NCI-H524 (cell line): ENCODE measurements at regions not wholly inside any gene's neighbourhood (a gene's known extent, or its start where the extent isn't known, plus 50 kb on each side); places are given as distances from the start of the nearest gene placed in this dataset.

ENCODE experiments used
- DNase-seq, 2 experiments: peaks; one replicate each; lab custom pipeline; 2025; lab: John Stamatoyannopoulos, UW

DNA sequence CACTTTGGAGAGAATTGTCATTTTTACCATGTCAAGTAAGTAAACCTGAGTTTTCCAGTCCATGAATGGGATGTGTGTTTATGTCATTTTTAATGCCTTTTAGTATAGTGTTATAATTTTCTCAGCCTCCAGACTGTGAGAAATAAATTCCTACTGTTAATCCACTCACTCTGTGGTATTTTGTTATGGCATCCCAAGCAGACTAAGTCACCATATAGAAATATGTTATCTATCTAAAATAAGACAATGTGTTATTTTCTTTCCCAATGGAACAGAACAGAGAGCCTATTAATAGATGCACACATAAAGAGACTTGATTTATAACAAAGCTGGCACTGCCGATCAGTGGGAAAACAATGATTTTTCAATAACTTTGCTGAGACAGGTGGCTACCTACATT lies 70.2 kb upstream of the SLC4A11 start:
- DNase-seq, result no peak

DNA sequence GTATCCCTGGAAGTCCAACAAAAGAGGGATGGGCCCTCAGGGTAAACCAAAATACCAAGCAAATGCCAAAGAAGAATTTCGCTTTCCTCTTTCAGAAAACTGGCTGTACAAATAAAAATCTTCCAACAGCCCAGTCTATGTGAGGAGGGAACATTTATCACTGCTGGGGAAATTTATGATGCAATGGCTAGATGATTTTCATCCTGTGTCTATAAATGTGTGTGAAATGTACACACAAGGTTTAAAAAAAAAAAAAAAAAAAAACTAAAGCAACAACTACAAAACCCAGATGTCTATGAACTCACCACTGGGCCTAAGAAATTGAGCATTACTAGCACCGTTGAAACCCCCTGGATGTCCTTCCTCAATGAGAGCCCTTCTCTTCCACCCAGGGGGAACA lies 68.7 kb upstream of the SLC4A11 start:
- DNase-seq, result no peak

DNA sequence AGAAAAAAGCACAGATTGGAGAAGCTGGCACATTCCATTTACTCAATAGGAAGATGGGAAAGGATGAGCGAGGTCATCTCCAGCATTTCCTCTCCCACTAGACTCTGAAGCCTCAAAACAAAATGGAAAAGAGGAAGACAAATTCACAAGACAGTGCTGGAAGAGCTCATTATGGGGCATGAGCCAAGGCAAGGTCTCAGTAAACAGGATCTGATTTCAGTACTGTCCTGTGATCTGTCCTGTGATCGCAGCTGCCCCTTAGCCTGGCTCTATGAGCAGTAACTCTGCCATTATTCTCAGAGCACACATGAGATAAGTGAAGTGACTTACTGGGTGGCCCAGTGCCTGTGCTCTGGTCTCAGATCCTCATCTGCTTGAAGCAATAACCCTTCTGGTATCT lies 68.1 kb upstream of the SLC4A11 start:
- no peak for DNase-seq

DNA sequence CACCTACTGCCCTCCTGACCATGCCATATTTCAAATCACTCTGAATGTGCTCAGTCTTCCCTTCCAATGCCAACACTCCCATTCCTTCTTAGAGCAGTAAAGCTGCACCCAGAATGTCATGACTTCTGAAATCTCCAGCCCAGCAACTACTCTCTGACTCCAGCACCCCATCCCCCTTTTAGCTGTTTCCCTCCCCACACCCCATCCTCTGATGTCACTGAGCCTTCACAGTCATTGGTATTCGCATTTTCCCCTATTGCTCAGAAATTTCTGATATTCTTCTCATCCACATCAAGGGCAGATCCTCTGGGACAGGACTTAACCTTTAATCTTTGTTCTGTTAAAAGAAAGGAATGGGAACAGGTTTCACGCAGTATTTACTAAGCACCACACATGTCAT lies 67.1 kb upstream of the SLC4A11 start:
- no peak for DNase-seq

DNA sequence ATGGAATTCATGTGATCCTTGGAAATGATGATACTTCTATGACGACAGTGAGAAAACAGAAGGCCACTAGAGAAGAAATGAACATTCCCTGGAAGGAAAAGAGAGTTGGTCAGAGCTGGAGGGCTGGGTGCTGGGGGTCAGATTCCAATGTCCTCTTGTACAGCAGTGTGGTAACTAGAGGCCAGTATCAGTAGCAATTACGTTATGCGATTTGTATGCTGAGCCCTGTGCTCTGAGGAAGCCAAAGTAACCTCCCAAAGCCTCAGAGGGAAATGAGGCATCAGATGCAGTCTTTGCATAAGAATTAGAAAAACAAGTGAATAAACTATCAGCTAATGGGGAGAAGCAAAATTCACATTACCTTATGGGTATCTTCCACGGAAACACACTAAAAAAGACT lies 65.5 kb upstream of the SLC4A11 start:
- no peak for DNase-seq

DNA sequence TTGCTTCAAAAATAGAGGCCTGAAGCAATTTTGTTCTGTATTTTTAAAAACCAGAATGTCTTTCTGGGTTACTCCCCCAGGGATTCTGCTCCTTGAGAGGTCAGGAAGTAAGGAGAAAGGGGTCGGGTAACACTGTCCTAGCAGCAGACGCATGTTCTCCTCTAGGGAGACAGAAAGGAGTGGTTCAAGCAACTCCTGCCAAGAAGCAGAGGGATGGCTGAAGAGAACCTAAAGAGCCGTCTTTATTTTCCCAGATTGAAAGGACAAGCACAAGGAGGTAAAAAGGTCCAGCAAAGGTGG lies 58.0 kb upstream of the SLC4A11 start:
- DNase-seq, result no peak

DNA sequence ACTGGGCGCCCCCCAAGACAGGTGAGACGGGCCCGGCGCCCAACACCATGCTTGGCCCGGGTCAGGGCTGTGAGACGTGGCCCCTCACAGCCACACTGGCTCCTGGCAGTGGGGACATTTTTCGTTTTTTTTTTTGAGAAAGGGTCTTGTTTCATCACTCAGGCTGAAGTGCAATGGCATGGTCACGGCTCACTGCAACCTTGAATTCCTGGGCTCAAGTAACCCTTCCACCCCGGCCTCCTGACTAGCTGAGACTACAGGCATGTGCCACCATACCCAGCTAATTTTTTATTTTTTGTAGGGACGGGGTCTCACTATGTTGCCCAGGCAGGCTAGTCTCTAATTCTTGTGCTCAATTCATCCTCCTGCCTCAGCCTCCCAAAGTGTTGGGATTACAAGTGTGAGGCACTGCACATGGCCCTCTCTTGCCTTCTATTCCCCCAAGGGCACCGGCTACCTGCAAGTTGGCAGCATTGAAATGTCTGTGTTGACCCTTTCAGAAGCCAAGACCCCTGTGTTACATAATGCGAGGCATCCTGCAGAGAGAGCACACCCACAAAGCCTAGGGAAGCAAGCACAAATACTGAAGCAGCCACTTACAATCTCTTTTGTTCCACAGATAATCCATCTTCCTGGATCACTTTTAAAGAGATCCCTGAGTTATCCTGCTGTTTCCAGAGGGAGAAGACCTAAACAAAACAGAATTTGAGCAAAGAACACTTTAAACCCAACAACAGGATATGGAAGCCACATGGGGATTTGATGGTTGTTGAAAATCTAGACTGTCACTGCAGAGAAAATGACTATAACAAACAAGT lies 57.5 kb upstream of the SLC4A11 start:
- no peak for DNase-seq
